Endothelial cell of umbilical vein (primary cell): ENCODE measurements at regions not wholly inside any gene's neighbourhood (a gene's known extent, or its start where the extent isn't known, plus 50 kb on each side); places are given as distances from the start of the nearest gene placed in this dataset.

Source experiments
- BruUV-seq: library from RNA; stranded (reverse); fragments of 400-500 nt; replicated peaks from 2 replicates; lab custom pipeline; 2021; lab: Mats Ljungman, UMichigan
- CTCF ChIA-PET: fragments of 300-600, 350-600 bp; sonication (Branson Sonifier 250); formaldehyde crosslinking; loops from one replicate; lab custom pipeline; 2021; ENCODE audit warnings: antibody characterized with exemption, inconsistent platforms; lab: Charles Lee
- POLR2A ChIA-PET: fragments of 300-600, 350-600 bp; sonication (Branson Sonifier 250); formaldehyde crosslinking; loops from one replicate; lab custom pipeline; 2021; ENCODE audit warnings: antibody characterized with exemption, inconsistent platforms; lab: Charles Lee
- DNase-seq: peaks from one replicate; pipeline ENCODE4 v3.0.0-alpha.2; 2011; ENCODE audit warnings: low read depth, low spot score
- FAIRE-seq: peaks from 2 replicates; lab custom pipeline; 2011; peaks lifted over from hg19 to GRCh38; lab: Jason Lieb, UNC
- H2AFZ ChIP-seq: 2 replicates; pipeline ENCODE4 v1.6.0; 2012; ENCODE audit warnings: low read depth, low read length, control low read depth, inconsistent platforms
- H3K27ac ChIP-seq: 2 replicates; pipeline ENCODE4 v1.5.1; 2011; ENCODE audit warnings: low read depth, mild to moderate bottlenecking, control low read depth, low read length, moderate library complexity; ENCODE audit not compliant: insufficient read depth
- H3K27me3 ChIP-seq, 2 experiments: 2 replicates each; pipeline versions ENCODE4 v1.6.0 to v1.6.1; 2011; ENCODE audit warnings: low read length in 2 of 2, mixed read lengths in 1 of 2; ENCODE audit not compliant: control insufficient read depth in 2 of 2, insufficient read depth in 2 of 2
- H3K36me3 ChIP-seq, 2 experiments: 2 replicates in 1 of 2; 3 replicates in 1 of 2; pipeline ENCODE4 v1.5.1; 2011; ENCODE audit warnings: low read length in 2 of 2, mild to moderate bottlenecking in 1 of 2, moderate library complexity in 1 of 2; ENCODE audit not compliant: control insufficient read depth in 2 of 2, insufficient read depth in 2 of 2; ENCODE audit errors: extremely low read depth in 1 of 2
- H3K4me1 ChIP-seq: 3 replicates; pipeline ENCODE4 v1.5.1; 2011; ENCODE audit warnings: mild to moderate bottlenecking, low read length; ENCODE audit not compliant: control insufficient read depth, insufficient read depth; ENCODE audit errors: extremely low read depth
- H3K4me2 ChIP-seq: 2 replicates; pipeline ENCODE4 v1.6.1; 2011; ENCODE audit warnings: low read length, control low read depth, mixed read lengths; ENCODE audit not compliant: insufficient read depth
- H3K4me3 ChIP-seq, 3 experiments: fragments of 200-600 bp in 1 of 3; sonication (generic), shearing (Covaris generic) in 1 of 3; replicated peaks in 1 of 3; 2 replicates each; pipeline ENCODE4 v1.5.1; 2011 to 2016; ENCODE audit warnings: control low read depth in 3 of 3, low read length in 3 of 3, mild to moderate bottlenecking in 2 of 3, inconsistent platforms in 1 of 3, low read depth in 1 of 3, moderate library complexity in 1 of 3; ENCODE audit not compliant: insufficient read depth in 1 of 3
- H3K79me2 ChIP-seq: 2 replicates; pipeline ENCODE4 v1.6.0; 2012; ENCODE audit warnings: low read length, inconsistent platforms; ENCODE audit not compliant: control insufficient read depth, insufficient read depth
- H3K9ac ChIP-seq: replicated peaks from 2 replicates; pipeline ENCODE3; 2011; ENCODE audit warnings: low read length, control low read depth; ENCODE audit not compliant: insufficient read depth; ENCODE audit errors: extremely low read depth
- H3K9me1 ChIP-seq: replicated peaks from 3 replicates; pipeline ENCODE4 v1.6.0; 2011; ENCODE audit warnings: mild to moderate bottlenecking, low read length; ENCODE audit not compliant: control insufficient read depth, insufficient read depth; ENCODE audit errors: extremely low read depth
- H3K9me3 ChIP-seq: replicated peaks from 2 replicates; pipeline ENCODE4 v1.5.1; 2012; ENCODE audit warnings: low read length, inconsistent platforms; ENCODE audit not compliant: control insufficient read depth, insufficient read depth
- H4K20me1 ChIP-seq: replicated peaks from 2 replicates; pipeline ENCODE3; 2011; ENCODE audit warnings: mild to moderate bottlenecking, low read length; ENCODE audit not compliant: control insufficient read depth, insufficient read depth; ENCODE audit errors: extremely low read depth
- EZH2 ChIP-seq: IDR thresholded peaks from 2 replicates; pipeline ENCODE4 v1.6.1; 2012; ENCODE audit warnings: borderline replicate concordance, low read depth, mild to moderate bottlenecking, moderate library complexity, low read length, inconsistent platforms; ENCODE audit not compliant: severe bottlenecking
- FOS ChIP-seq: IDR thresholded peaks from 2 replicates; pipeline ENCODE4 v1.6.1; 2011; ENCODE audit warnings: mild to moderate bottlenecking, low read length, moderate library complexity, borderline replicate concordance; ENCODE audit not compliant: insufficient read depth
- GATA2 ChIP-seq: IDR thresholded peaks from 2 replicates; pipeline ENCODE4 v1.7.0; 2011; ENCODE audit warnings: low read depth, mild to moderate bottlenecking, moderate library complexity, mixed read lengths, low read length; ENCODE audit not compliant: insufficient read length, insufficient read depth
- JUN ChIP-seq: IDR thresholded peaks from 2 replicates; pipeline ENCODE4 v1.6.1; 2011; ENCODE audit warnings: borderline replicate concordance, low read depth; ENCODE audit not compliant: insufficient read length, insufficient read depth
- MYC ChIP-seq: IDR thresholded peaks from one replicate; pipeline ENCODE4 v1.6.1; 2011; ENCODE audit warnings: mild to moderate bottlenecking, low read depth, low read length
- POLR2A ChIP-seq: IDR thresholded peaks from 2 replicates; pipeline ENCODE4 v1.6.1; 2012; ENCODE audit warnings: low read depth, mild to moderate bottlenecking, control low read depth, low read length
- POLR2AphosphoS5 ChIP-seq: IDR thresholded peaks from 2 replicates; pipeline ENCODE4 v1.6.1; 2012; ENCODE audit warnings: low read depth, mild to moderate bottlenecking, control low read depth, low read length, moderate library complexity; ENCODE audit not compliant: insufficient read depth
- dilution Hi-C: fragments of 300-500 bp; cut with MboI; formaldehyde crosslinking; loops from one replicate; pipeline ENCODE4 v1.15.0; 2019; ENCODE audit warnings: low sequenced_read_pairs; ENCODE audit not compliant: extremely low pct_ligation_motif_present
- intact Hi-C: fragments of 100-400 bp; cut with micrococcal nuclease; formaldehyde crosslinking; loops from one replicate; pipeline ENCODE4 v1.10.0; 2022
- TF ChIP-seq, protein P1 (sequence below): IDR thresholded peaks from 2 replicates; pipeline ENCODE4 v1.6.1; 2011; ENCODE audit not compliant: insufficient read depth, insufficient read length
- TF ChIP-seq, protein P2 (sequence below), 2 donors: IDR thresholded peaks; 1 replicate in 1 of 2; 2 replicates in 1 of 2; pipeline ENCODE4 v1.5.1; 2011; ENCODE audit warnings: low read length in 2 of 2, mild to moderate bottlenecking in 2 of 2, moderate library complexity in 2 of 2, control low read depth in 1 of 2, inconsistent platforms in 1 of 2, low read depth in 1 of 2; ENCODE audit not compliant: insufficient read depth in 1 of 2; ENCODE audit errors: extremely low read depth in 1 of 2

DNA sequence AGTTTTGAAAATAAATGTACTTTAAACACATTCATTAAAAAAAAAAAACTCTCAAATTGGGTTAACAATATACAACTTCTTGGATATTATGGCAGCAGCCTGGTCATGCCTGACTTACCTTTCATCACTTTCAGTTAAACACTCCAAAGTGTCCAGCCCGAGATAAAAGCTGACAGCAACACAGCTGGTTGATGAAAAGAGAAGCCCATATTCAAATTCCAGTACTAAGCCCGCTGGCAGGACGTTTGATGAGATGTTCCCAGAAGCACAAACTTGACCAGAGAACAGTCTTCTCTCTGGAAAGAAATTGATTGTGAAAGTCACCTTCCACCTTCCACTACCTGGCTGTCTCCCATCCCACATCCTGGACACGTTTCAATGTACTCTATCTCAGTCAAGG is 586.3 kb downstream of the TDRD15 start:
- H3K27ac ChIP-seq = no peak overlapping the region
- H3K9ac ChIP-seq = no peak overlapping the region
- intact Hi-C loops (no loop called here), dilution Hi-C loops (no loop called here)
- TF ChIP-seq, protein P1, sequence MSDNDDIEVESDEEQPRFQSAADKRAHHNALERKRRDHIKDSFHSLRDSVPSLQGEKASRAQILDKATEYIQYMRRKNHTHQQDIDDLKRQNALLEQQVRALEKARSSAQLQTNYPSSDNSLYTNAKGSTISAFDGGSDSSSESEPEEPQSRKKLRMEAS = no peak
- TF ChIP-seq MYC (no peak), EZH2 (no peak), JUN (no peak), POLR2AphosphoS5 (no peak), FOS (no peak), GATA2 (no peak), POLR2A (no peak)
- TF ChIP-seq, protein P2, sequence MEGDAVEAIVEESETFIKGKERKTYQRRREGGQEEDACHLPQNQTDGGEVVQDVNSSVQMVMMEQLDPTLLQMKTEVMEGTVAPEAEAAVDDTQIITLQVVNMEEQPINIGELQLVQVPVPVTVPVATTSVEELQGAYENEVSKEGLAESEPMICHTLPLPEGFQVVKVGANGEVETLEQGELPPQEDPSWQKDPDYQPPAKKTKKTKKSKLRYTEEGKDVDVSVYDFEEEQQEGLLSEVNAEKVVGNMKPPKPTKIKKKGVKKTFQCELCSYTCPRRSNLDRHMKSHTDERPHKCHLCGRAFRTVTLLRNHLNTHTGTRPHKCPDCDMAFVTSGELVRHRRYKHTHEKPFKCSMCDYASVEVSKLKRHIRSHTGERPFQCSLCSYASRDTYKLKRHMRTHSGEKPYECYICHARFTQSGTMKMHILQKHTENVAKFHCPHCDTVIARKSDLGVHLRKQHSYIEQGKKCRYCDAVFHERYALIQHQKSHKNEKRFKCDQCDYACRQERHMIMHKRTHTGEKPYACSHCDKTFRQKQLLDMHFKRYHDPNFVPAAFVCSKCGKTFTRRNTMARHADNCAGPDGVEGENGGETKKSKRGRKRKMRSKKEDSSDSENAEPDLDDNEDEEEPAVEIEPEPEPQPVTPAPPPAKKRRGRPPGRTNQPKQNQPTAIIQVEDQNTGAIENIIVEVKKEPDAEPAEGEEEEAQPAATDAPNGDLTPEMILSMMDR (IDR thresholded peaks at IDR 0.05; ENCODE audit: extremely low read depth in 1 of 2, insufficient read depth in 1 of 2, low read depth in 1 of 2, low read length in 2 of 2) = no peak
- no peak overlapping the region for H2AFZ ChIP-seq
- no peak for DNase-seq
- no peak for FAIRE-seq
- H3K4me2 ChIP-seq = no peak overlapping the region
- H3K36me3 ChIP-seq = no peaks in the 10 kb centered on the region
- H3K9me1 ChIP-seq = no peaks in the 10 kb centered on the region
- H3K9me3 ChIP-seq = no peaks in the 10 kb centered on the region
- H4K20me1 ChIP-seq = no peaks in the 10 kb centered on the region
- H3K4me1 ChIP-seq = no peaks in the 10 kb centered on the region
- no peaks in the 10 kb centered on the region for H3K79me2 ChIP-seq
- no peaks in the 10 kb centered on the region for H3K27me3 ChIP-seq
- no peak overlapping the region for H3K4me3 ChIP-seq
- BruUV-seq = no TSS peak
- CTCF ChIA-PET = no interaction called here
- POLR2A ChIA-PET = no interaction called here
